ENCODE measurements at regions not wholly inside any gene's neighbourhood (a gene's known extent, or its start where the extent isn't known, plus 50 kb on each side); places are given as distances from the start of the nearest gene placed in this dataset.

DNA sequence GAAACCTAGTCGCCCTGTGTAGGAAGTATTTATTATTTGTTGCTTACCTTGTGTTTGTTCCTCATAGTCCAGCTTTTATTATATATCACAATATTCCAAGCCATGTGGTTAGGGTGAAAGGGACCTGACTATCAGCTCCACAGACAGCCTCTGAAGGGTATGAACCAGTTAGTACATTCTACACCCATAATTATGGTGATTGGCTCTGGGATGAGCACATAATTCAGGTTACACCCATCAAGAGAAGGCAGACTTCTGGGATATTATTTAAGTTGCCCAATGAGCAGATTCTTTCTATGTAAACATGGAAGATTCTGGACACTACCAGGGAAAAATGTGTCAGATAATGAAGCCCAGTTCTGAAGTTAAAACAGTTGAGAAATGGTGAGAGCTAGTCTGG lies 168.0 kb downstream of the KIF4B start:
- TF ChIP-seq RARB (CRISPR knock-in tag; IDR thresholded peaks at IDR 0.05) (no peak), ZC3H10 (CRISPR knock-in tag; IDR thresholded peaks at IDR 0.05) (no peak), ZFP30 (CRISPR knock-in tag; IDR thresholded peaks at IDR 0.05) (no peak), OSR1 (CRISPR knock-in tag; IDR thresholded peaks at IDR 0.05) (no peak), ARNTL (CRISPR knock-in tag; IDR thresholded peaks at IDR 0.05; ENCODE audit: borderline replicate concordance, low read depth) (no peak), SNAI2 (CRISPR knock-in tag; IDR thresholded peaks at IDR 0.05) (no peak), CSDC2 (CRISPR knock-in tag; IDR thresholded peaks at IDR 0.05) (no peak), ZFP3 (CRISPR knock-in tag; IDR thresholded peaks at IDR 0.05) (no peak), BACH2 (CRISPR knock-in tag; IDR thresholded peaks at IDR 0.05; ENCODE audit: borderline replicate concordance) (no peak), GLIS3 (CRISPR knock-in tag; IDR thresholded peaks at IDR 0.05) (no peak), ZNF8 (CRISPR knock-in tag; IDR thresholded peaks at IDR 0.05) (no peak), ISL1 (CRISPR knock-in tag; IDR thresholded peaks at IDR 0.05) (no peak), ZNF565 (CRISPR knock-in tag; conservative IDR thresholded peaks at IDR 0.05; ENCODE audit: low read depth) (no peak), ZNF70 (CRISPR knock-in tag; IDR thresholded peaks at IDR 0.05) (no peak)
- TF ChIP-seq, protein P1, sequence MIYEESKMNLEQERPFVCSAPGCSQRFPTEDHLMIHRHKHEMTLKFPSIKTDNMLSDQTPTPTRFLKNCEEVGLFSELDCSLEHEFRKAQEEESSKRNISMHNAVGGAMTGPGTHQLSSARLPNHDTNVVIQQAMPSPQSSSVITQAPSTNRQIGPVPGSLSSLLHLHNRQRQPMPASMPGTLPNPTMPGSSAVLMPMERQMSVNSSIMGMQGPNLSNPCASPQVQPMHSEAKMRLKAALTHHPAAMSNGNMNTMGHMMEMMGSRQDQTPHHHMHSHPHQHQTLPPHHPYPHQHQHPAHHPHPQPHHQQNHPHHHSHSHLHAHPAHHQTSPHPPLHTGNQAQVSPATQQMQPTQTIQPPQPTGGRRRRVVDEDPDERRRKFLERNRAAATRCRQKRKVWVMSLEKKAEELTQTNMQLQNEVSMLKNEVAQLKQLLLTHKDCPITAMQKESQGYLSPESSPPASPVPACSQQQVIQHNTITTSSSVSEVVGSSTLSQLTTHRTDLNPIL (CRISPR knock-in tag; IDR thresholded peaks at IDR 0.05; ENCODE audit: low read depth) = no peak
- TF ChIP-seq, protein P2, sequence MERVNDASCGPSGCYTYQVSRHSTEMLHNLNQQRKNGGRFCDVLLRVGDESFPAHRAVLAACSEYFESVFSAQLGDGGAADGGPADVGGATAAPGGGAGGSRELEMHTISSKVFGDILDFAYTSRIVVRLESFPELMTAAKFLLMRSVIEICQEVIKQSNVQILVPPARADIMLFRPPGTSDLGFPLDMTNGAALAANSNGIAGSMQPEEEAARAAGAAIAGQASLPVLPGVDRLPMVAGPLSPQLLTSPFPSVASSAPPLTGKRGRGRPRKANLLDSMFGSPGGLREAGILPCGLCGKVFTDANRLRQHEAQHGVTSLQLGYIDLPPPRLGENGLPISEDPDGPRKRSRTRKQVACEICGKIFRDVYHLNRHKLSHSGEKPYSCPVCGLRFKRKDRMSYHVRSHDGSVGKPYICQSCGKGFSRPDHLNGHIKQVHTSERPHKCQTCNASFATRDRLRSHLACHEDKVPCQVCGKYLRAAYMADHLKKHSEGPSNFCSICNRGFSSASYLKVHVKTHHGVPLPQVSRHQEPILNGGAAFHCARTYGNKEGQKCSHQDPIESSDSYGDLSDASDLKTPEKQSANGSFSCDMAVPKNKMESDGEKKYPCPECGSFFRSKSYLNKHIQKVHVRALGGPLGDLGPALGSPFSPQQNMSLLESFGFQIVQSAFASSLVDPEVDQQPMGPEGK (CRISPR knock-in tag; IDR thresholded peaks at IDR 0.05; ENCODE audit: borderline replicate concordance) = no peak
- no peak for ATAC-seq

DNA sequence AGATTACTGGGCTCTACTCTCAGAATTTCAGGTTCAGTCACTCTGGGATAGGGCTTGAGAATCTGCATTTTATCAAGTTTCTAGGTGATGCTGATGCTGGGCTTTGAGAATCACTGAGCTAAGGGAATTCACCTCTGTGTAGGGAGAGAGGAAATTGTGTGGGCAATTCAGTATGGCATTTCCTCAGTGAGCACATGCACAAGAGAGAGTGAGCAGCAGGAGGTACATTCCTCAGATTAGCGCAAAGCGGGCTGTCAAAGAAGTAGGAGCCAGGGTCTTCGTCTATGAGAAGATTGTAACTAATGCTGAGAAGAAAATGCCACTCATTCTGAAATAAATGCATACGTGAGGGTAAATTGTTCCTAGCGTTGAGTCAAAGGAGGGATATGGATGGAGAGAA lies 175.9 kb downstream of the KIF4B start:
- TF ChIP-seq, protein P2 (CRISPR knock-in tag; IDR thresholded peaks at IDR 0.05; ENCODE audit: borderline replicate concordance) = no peak
- TF ChIP-seq BACH2 (CRISPR knock-in tag; IDR thresholded peaks at IDR 0.05; ENCODE audit: borderline replicate concordance) (no peak), ZNF70 (CRISPR knock-in tag; IDR thresholded peaks at IDR 0.05) (no peak), TOX (CRISPR knock-in tag; IDR thresholded peaks at IDR 0.05; ENCODE audit: borderline replicate concordance) (no peak), ESRRG (CRISPR knock-in tag; IDR thresholded peaks at IDR 0.05) (no peak), SNAI2 (CRISPR knock-in tag; IDR thresholded peaks at IDR 0.05) (no peak), ZFP3 (CRISPR knock-in tag; IDR thresholded peaks at IDR 0.05) (no peak), ISL1 (CRISPR knock-in tag; IDR thresholded peaks at IDR 0.05) (no peak), CSDC2 (CRISPR knock-in tag; IDR thresholded peaks at IDR 0.05) (no peak)
- TF ChIP-seq, protein P3, sequence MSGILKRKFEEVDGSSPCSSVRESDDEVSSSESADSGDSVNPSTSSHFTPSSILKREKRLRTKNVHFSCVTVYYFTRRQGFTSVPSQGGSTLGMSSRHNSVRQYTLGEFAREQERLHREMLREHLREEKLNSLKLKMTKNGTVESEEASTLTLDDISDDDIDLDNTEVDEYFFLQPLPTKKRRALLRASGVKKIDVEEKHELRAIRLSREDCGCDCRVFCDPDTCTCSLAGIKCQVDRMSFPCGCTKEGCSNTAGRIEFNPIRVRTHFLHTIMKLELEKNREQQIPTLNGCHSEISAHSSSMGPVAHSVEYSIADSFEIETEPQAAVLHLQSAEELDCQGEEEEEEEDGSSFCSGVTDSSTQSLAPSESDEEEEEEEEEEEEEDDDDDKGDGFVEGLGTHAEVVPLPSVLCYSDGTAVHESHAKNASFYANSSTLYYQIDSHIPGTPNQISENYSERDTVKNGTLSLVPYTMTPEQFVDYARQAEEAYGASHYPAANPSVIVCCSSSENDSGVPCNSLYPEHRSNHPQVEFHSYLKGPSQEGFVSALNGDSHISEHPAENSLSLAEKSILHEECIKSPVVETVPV (CRISPR knock-in tag; IDR thresholded peaks at IDR 0.05) = no peak
- TF ChIP-seq, protein P1 (CRISPR knock-in tag; IDR thresholded peaks at IDR 0.05; ENCODE audit: low read depth) = no peak
- no peak for ATAC-seq

DNA sequence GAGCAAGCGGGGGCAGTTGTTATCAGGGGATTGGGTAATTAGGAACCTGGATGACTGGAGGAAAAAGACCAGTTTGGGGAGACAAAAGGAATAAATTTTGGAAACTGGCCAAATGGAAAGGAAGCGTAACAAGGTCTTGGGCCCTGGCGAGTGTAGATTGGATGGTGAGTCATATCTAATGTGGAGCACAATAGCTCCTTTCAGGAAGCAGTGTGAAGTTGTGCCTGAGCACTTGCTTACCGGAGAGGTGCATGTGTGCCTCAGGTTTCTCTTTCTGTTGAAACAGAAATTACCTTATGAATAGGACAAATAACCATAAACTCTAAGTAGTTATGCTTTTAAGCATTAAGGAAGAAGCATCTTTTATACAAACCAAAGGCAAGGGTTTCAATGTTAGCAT lies 176.4 kb downstream of the KIF4B start:
- no peak for ATAC-seq
- TF ChIP-seq ZNF8 (CRISPR knock-in tag; IDR thresholded peaks at IDR 0.05) (no peak), TOX (CRISPR knock-in tag; IDR thresholded peaks at IDR 0.05; ENCODE audit: borderline replicate concordance) (no peak), ISL1 (CRISPR knock-in tag; IDR thresholded peaks at IDR 0.05) (no peak), ZFP30 (CRISPR knock-in tag; IDR thresholded peaks at IDR 0.05) (no peak), TCF4 (CRISPR knock-in tag; IDR thresholded peaks at IDR 0.05; ENCODE audit: borderline replicate concordance) (no peak), BACH2 (CRISPR knock-in tag; IDR thresholded peaks at IDR 0.05; ENCODE audit: borderline replicate concordance) (no peak), RARB (CRISPR knock-in tag; IDR thresholded peaks at IDR 0.05) (no peak), ESRRG (CRISPR knock-in tag; IDR thresholded peaks at IDR 0.05) (no peak), ZC3H10 (CRISPR knock-in tag; IDR thresholded peaks at IDR 0.05) (no peak), ARNTL (CRISPR knock-in tag; IDR thresholded peaks at IDR 0.05; ENCODE audit: borderline replicate concordance, low read depth) (no peak), SNAI2 (CRISPR knock-in tag; IDR thresholded peaks at IDR 0.05) (no peak), GLIS3 (CRISPR knock-in tag; IDR thresholded peaks at IDR 0.05) (no peak), OSR1 (CRISPR knock-in tag; IDR thresholded peaks at IDR 0.05) (no peak)
- TF ChIP-seq, protein P1 (CRISPR knock-in tag; IDR thresholded peaks at IDR 0.05; ENCODE audit: low read depth) = no peak
- TF ChIP-seq, protein P4, sequence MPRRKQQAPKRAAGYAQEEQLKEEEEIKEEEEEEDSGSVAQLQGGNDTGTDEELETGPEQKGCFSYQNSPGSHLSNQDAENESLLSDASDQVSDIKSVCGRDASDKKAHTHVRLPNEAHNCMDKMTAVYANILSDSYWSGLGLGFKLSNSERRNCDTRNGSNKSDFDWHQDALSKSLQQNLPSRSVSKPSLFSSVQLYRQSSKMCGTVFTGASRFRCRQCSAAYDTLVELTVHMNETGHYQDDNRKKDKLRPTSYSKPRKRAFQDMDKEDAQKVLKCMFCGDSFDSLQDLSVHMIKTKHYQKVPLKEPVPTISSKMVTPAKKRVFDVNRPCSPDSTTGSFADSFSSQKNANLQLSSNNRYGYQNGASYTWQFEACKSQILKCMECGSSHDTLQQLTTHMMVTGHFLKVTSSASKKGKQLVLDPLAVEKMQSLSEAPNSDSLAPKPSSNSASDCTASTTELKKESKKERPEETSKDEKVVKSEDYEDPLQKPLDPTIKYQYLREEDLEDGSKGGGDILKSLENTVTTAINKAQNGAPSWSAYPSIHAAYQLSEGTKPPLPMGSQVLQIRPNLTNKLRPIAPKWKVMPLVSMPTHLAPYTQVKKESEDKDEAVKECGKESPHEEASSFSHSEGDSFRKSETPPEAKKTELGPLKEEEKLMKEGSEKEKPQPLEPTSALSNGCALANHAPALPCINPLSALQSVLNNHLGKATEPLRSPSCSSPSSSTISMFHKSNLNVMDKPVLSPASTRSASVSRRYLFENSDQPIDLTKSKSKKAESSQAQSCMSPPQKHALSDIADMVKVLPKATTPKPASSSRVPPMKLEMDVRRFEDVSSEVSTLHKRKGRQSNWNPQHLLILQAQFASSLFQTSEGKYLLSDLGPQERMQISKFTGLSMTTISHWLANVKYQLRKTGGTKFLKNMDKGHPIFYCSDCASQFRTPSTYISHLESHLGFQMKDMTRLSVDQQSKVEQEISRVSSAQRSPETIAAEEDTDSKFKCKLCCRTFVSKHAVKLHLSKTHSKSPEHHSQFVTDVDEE (CRISPR knock-in tag; IDR thresholded peaks at IDR 0.05) = no peak
- TF ChIP-seq, protein P2 (CRISPR knock-in tag; IDR thresholded peaks at IDR 0.05; ENCODE audit: borderline replicate concordance) = no peak

All from SK-N-SH treated with all-trans-retinoic acid at 6 μM for 48 hours (cell line).